ENCODE measurements at regions not wholly inside any gene's neighbourhood (a gene's known extent, or its start where the extent isn't known, plus 50 kb on each side); places are given as distances from the start of the nearest gene placed in this dataset.

DNA sequence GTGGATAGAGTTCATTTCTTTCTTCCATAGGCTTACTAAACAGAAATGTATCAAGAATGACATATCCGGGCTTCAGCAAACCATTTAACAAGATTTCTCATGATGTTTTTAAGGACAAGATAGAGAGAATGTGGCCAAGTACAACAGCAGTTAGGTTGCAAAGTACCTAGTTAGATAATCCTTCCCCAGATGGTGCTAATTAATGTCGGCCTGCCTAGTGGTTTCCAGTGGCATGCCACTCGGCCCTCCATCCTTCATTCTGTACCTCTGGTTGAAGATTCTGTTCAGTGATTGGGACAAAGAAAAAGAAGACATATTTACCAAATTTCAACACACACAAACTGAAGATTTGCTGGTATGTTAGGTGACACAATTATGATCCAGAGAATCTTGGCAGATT, 212.1 kb downstream of the MACC1 start:
- H3K27me3 ChIP-seq (ENCODE audit: control insufficient read depth in 2 of 2, insufficient read depth in 1 of 2, low read length in 1 of 2), result no peaks in the 10 kb centered on the region
- no peak overlapping the region for H3K4me3 ChIP-seq (ENCODE audit: low read length in 2 of 2)
- no peaks in the 10 kb centered on the region for H3K36me3 ChIP-seq (ENCODE audit: control insufficient read depth in 2 of 2, insufficient read depth in 2 of 2, low read length in 1 of 2)
- H3K4me1 ChIP-seq (ENCODE audit: control insufficient read depth in 2 of 2, insufficient read depth in 2 of 2, low read length in 2 of 2), result no peaks in the 10 kb centered on the region
- no peak overlapping the region for H3K27ac ChIP-seq (ENCODE audit: low read depth in 1 of 2, low read length in 1 of 2)
- no peaks in the 10 kb centered on the region for H3K9me3 ChIP-seq (ENCODE audit: control insufficient read depth in 2 of 2, insufficient read depth in 1 of 2, low read length in 1 of 2)
- DNase-seq (ENCODE audit: low read depth in 6 of 9, low spot score in 9 of 9), result no peak
- 93% methylated on average over 3 of the region's 3 CpGs for WGBS

GRCh38 chr7:19999681-20000080, 217.5 kb downstream of the MACC1 start:
- no peaks in the 10 kb centered on the region for H3K4me1 ChIP-seq (ENCODE audit: control insufficient read depth in 2 of 2, insufficient read depth in 2 of 2, low read length in 2 of 2)
- 100% methylated on average over 1 of the region's 1 CpG for WGBS
- no peaks in the 10 kb centered on the region for H3K36me3 ChIP-seq (ENCODE audit: control insufficient read depth in 2 of 2, insufficient read depth in 2 of 2, low read length in 1 of 2)
- H3K27ac ChIP-seq (ENCODE audit: low read depth in 1 of 2, low read length in 1 of 2), result no peak overlapping the region
- no peaks in the 10 kb centered on the region for H3K27me3 ChIP-seq (ENCODE audit: control insufficient read depth in 2 of 2, insufficient read depth in 1 of 2, low read length in 1 of 2)
- DNase-seq (ENCODE audit: low read depth in 6 of 9, low spot score in 9 of 9), result no peak
- H3K4me3 ChIP-seq (ENCODE audit: low read length in 2 of 2), result no peak overlapping the region
- no peaks in the 10 kb centered on the region for H3K9me3 ChIP-seq (ENCODE audit: control insufficient read depth in 2 of 2, insufficient read depth in 1 of 2, low read length in 1 of 2)

DNA sequence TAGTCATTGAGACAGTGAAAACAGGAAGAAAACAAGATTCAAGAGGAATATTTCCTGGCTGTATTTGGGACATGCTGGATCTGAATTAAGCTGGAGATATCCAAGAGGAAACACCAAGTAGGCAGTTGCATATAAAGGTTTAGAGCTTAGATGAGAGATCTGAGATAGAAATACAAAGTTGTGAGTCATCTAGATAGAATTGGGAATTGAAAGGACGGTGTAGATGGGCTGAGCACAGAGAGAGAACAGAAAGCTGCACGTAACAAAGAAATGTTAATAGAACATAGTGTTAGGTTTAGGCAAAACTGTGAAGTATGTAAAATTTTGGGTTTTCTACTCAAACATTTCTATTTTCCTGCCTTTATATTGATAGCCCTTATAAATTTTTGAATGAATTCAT, 218.5 kb upstream of the TMEM196 start:
- WGBS, result 95% methylated on average over 2 of the region's 2 CpGs

DNA sequence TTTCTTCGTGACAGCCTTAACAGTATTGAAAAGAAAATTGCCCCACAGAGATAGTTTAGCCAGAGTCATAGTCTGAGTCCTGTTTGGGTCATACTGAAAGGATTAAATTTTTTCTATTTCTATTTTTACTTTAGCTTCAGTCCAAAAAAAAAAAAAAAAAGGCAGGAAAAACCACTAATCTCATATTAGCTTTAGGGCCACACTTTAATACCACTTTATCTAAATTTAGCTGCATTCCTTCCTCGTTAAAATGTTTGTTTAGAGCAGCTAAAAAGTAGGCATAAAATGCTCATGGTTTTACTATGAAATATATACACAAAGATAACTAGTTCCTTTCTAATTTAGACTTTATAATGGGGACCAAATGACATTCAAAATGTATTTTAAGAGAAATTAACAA, 216.5 kb upstream of the TMEM196 start:
- H3K27ac ChIP-seq (ENCODE audit: low read depth in 1 of 2, low read length in 1 of 2), result no peak overlapping the region
- H3K9me3 ChIP-seq (ENCODE audit: control insufficient read depth in 2 of 2, insufficient read depth in 1 of 2, low read length in 1 of 2), result no peaks in the 10 kb centered on the region
- DNase-seq (ENCODE audit: low read depth in 6 of 9, low spot score in 9 of 9), result no peak
- no peaks in the 10 kb centered on the region for H3K27me3 ChIP-seq (ENCODE audit: control insufficient read depth in 2 of 2, insufficient read depth in 1 of 2, low read length in 1 of 2)
- H3K36me3 ChIP-seq (ENCODE audit: control insufficient read depth in 2 of 2, insufficient read depth in 2 of 2, low read length in 1 of 2), result no peaks in the 10 kb centered on the region
- no peak overlapping the region for H3K4me3 ChIP-seq (ENCODE audit: low read length in 2 of 2)
- 88% methylated on average over 2 of the region's 2 CpGs for WGBS
- H3K4me1 ChIP-seq (ENCODE audit: control insufficient read depth in 2 of 2, insufficient read depth in 2 of 2, low read length in 2 of 2), result no peaks in the 10 kb centered on the region

More for the DNA sequence above, 218.5 kb upstream of the TMEM196 start:
- DNase-seq (ENCODE audit: low read depth in 6 of 9, low spot score in 9 of 9), result no peak
- H3K27ac ChIP-seq (ENCODE audit: low read depth in 1 of 2, low read length in 1 of 2), result no peak overlapping the region
- H3K36me3 ChIP-seq (ENCODE audit: control insufficient read depth in 2 of 2, insufficient read depth in 2 of 2, low read length in 1 of 2), result no peaks in the 10 kb centered on the region
- H3K4me3 ChIP-seq (ENCODE audit: low read length in 2 of 2), result no peak overlapping the region
- H3K27me3 ChIP-seq (ENCODE audit: control insufficient read depth in 2 of 2, insufficient read depth in 1 of 2, low read length in 1 of 2), result no peaks in the 10 kb centered on the region
- H3K4me1 ChIP-seq (ENCODE audit: control insufficient read depth in 2 of 2, insufficient read depth in 2 of 2, low read length in 2 of 2), result no peaks in the 10 kb centered on the region
- H3K9me3 ChIP-seq (ENCODE audit: control insufficient read depth in 2 of 2, insufficient read depth in 1 of 2, low read length in 1 of 2), result no peaks in the 10 kb centered on the region

DNA sequence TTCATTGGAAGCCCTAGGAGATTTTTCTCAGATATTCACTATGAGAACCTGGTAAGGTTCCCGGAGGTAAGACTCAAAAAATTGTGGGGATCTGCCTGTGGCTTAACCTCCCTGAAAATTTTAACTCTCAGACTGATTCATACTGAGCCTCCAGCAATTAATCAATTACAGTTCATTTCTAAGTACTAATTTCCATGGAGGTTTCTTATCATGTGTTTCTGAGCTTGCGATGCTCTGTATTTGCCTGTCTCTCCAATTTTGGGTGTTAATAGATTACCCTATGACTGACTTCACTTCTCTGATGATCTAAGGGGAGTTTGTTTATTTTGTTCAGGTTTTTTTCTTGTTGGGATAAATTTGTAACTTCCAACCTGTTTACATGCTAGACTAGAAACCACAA, 215.4 kb upstream of the TMEM196 start:
- no peaks in the 10 kb centered on the region for H3K9me3 ChIP-seq (ENCODE audit: control insufficient read depth in 2 of 2, insufficient read depth in 1 of 2, low read length in 1 of 2)
- no peak for DNase-seq (ENCODE audit: low read depth in 6 of 9, low spot score in 9 of 9)
- no peaks in the 10 kb centered on the region for H3K27me3 ChIP-seq (ENCODE audit: control insufficient read depth in 2 of 2, insufficient read depth in 1 of 2, low read length in 1 of 2)
- H3K36me3 ChIP-seq (ENCODE audit: control insufficient read depth in 2 of 2, insufficient read depth in 2 of 2, low read length in 1 of 2), result no peaks in the 10 kb centered on the region
- no peak overlapping the region for H3K4me3 ChIP-seq (ENCODE audit: low read length in 2 of 2)
- WGBS, result 98% methylated on average over 2 of the region's 2 CpGs
- no peak overlapping the region for H3K27ac ChIP-seq (ENCODE audit: low read depth in 1 of 2, low read length in 1 of 2)
- no peaks in the 10 kb centered on the region for H3K4me1 ChIP-seq (ENCODE audit: control insufficient read depth in 2 of 2, insufficient read depth in 2 of 2, low read length in 2 of 2)

GRCh38 chr7:19984231-19984632, 210.8 kb upstream of the TMEM196 start:
- Histone ChIP-seq H3K27me3 (ENCODE audit: control insufficient read depth in 2 of 2, insufficient read depth in 1 of 2, low read length in 1 of 2) (no peaks in the 10 kb centered on the region), H3K36me3 (ENCODE audit: control insufficient read depth in 2 of 2, insufficient read depth in 2 of 2, low read length in 1 of 2) (no peaks in the 10 kb centered on the region), H3K27ac (ENCODE audit: low read depth in 1 of 2, low read length in 1 of 2) (no peak overlapping the region), H3K4me3 (ENCODE audit: low read length in 2 of 2) (no peak overlapping the region), H3K4me1 (ENCODE audit: control insufficient read depth in 2 of 2, insufficient read depth in 2 of 2, low read length in 2 of 2) (no peaks in the 10 kb centered on the region), H3K9me3 (ENCODE audit: control insufficient read depth in 2 of 2, insufficient read depth in 1 of 2, low read length in 1 of 2) (no peaks in the 10 kb centered on the region)
- DNase-seq (ENCODE audit: low read depth in 6 of 9, low spot score in 9 of 9), result peak in 4 of 9 donors; percentile 7 to 21 (median 16)
- 95% methylated on average over 3 of the region's 3 CpGs for WGBS

DNA sequence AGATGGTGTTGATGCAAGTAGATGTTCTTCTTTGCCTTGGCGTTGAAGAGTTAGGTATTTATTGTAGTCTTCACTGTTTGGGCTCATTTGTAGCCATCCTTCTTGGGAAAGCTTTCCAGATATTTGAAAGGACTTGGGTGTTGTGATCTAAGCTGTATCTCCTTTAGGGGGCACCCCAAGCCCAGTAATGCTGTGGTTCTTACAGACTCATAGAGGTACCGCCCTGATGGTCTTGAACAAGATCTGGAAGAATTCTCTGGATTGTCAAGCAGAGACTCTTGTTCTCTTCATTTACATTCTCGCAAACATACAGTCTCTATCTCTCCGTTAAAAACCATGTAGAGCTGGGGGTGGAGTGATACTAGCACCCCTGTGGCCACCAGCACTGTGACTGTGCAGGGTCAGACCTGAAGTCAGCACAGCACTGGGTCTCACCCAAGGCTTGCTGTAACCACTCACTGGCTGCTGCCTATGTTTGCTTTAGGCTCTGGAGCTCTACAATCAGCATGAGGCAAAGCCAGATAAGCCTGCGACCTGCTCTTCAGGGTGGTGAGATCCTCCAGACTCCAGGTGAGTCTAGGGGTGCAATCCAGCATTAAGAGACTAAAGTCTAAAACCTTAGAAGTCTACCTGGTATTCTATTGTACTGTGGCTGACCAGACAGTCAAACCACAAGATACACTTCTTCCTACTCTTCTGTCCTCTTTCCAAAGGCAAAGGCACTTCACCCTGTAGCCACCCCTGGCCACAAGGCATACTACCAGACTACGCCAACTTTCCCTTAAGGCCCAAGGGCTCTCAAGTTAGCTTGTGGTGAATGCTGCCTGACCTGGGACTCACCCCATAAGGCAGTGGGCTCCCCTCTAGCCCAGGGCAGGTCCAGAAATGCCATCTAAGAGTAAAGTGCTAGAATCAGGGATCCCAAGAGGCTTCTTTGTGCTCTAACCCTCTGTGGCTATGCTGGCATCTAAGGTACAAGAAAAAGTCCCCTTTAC, 209.7 kb upstream of the TMEM196 start:
- Histone ChIP-seq H3K27ac (ENCODE audit: low read depth in 1 of 2, low read length in 1 of 2) (no peak overlapping the region), H3K27me3 (ENCODE audit: control insufficient read depth in 2 of 2, insufficient read depth in 1 of 2, low read length in 1 of 2) (no peaks in the 10 kb centered on the region), H3K4me1 (ENCODE audit: control insufficient read depth in 2 of 2, insufficient read depth in 2 of 2, low read length in 2 of 2) (no peaks in the 10 kb centered on the region), H3K4me3 (ENCODE audit: low read length in 2 of 2) (no peak overlapping the region), H3K36me3 (ENCODE audit: control insufficient read depth in 2 of 2, insufficient read depth in 2 of 2, low read length in 1 of 2) (no peaks in the 10 kb centered on the region), H3K9me3 (ENCODE audit: control insufficient read depth in 2 of 2, insufficient read depth in 1 of 2, low read length in 1 of 2) (no peaks in the 10 kb centered on the region)
- 81% methylated on average over 6 of the region's 6 CpGs for WGBS
- peak in 5 of 9 donors; percentile 6 to 48 (median 21) for DNase-seq (ENCODE audit: low read depth in 6 of 9, low spot score in 9 of 9)

DNA sequence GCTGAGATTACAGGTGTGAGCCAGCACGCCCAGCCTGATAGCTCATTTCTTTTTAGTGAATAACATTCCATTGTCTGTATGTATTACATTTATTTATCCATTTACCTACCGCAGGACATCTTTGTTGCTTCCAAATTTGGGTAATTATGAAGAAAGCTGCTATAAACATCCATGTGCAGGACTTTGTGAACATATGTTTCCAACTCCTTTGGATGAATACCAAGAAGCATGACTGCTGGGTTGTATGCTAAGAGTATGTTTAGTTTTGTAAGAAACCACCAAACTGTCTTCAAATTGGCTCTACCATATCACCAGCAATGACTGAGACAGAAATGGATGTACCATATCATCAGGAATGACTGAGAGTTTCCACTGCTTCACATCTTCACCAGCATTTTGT, 200.2 kb upstream of the TMEM196 start:
- Histone ChIP-seq H3K27ac (ENCODE audit: low read depth in 1 of 2, low read length in 1 of 2) (no peak overlapping the region), H3K27me3 (ENCODE audit: control insufficient read depth in 2 of 2, insufficient read depth in 1 of 2, low read length in 1 of 2) (no peaks in the 10 kb centered on the region), H3K4me3 (ENCODE audit: low read length in 2 of 2) (no peak overlapping the region), H3K36me3 (ENCODE audit: control insufficient read depth in 2 of 2, insufficient read depth in 2 of 2, low read length in 1 of 2) (no peaks in the 10 kb centered on the region), H3K4me1 (ENCODE audit: control insufficient read depth in 2 of 2, insufficient read depth in 2 of 2, low read length in 2 of 2) (no peaks in the 10 kb centered on the region), H3K9me3 (ENCODE audit: control insufficient read depth in 2 of 2, insufficient read depth in 1 of 2, low read length in 1 of 2) (no peaks in the 10 kb centered on the region)
- DNase-seq (ENCODE audit: low read depth in 6 of 9, low spot score in 9 of 9), result no peak
- 98% methylated on average over 2 of the region's 2 CpGs for WGBS

- H3K27me3 ChIP-seq (ENCODE audit: control insufficient read depth in 2 of 2, insufficient read depth in 1 of 2, low read length in 1 of 2), result no peaks in the 10 kb centered on the region
- no peak for DNase-seq (ENCODE audit: low read depth in 6 of 9, low spot score in 9 of 9)
- WGBS, result 96% methylated on average over 1 of the region's 1 CpG
- no peak overlapping the region for H3K27ac ChIP-seq (ENCODE audit: low read depth in 1 of 2, low read length in 1 of 2)
- H3K4me3 ChIP-seq (ENCODE audit: low read length in 2 of 2), result no peak overlapping the region
- H3K9me3 ChIP-seq (ENCODE audit: control insufficient read depth in 2 of 2, insufficient read depth in 1 of 2, low read length in 1 of 2), result no peaks in the 10 kb centered on the region
- no peaks in the 10 kb centered on the region for H3K4me1 ChIP-seq (ENCODE audit: control insufficient read depth in 2 of 2, insufficient read depth in 2 of 2, low read length in 2 of 2)
- H3K36me3 ChIP-seq (ENCODE audit: control insufficient read depth in 2 of 2, insufficient read depth in 2 of 2, low read length in 1 of 2), result no peaks in the 10 kb centered on the region
Measured at GRCh38 chr7:19972876-19973275, 199.5 kb upstream of the TMEM196 start.
